Fibroblast of skin of left quadriceps (primary cell): ENCODE measurements at regions not wholly inside any gene's neighbourhood (a gene's known extent, or its start where the extent isn't known, plus 50 kb on each side); places are given as distances from the start of the nearest gene placed in this dataset.

ENCODE experiments used
- DNase-seq, 2 experiments: peaks; one replicate each; pipeline ENCODE4 v3.0.0-alpha.2; 2013; ENCODE audit warnings: low read depth in 2 of 2

- DNase-seq, result no peak
Measured at GRCh38 chr3:176795891-176796290, 401.4 kb downstream of the TBL1XR1 start.

- no peak for DNase-seq
Measured at GRCh38 chr3:176794406-176794805, 402.9 kb downstream of the TBL1XR1 start.

DNA sequence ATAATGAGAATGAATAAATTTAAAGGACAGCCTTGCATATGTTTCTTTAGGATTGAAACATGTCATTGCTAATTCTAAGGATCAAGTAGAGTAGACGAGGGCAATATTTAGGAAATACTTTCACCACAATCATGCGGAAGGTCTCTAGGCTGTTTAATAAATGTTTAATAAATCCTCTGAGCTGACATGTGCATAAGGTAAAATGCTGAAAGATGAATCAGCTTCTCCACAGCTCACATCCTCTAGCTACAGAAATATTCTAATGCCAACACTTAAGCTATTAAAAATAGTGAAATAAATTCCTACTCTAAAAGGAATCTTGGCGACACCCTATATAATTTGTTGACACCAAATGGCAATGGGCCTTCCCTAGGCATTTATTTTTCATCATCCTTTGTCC lies 407.3 kb downstream of the TBL1XR1 start:
- DNase-seq, result no peak

DNA sequence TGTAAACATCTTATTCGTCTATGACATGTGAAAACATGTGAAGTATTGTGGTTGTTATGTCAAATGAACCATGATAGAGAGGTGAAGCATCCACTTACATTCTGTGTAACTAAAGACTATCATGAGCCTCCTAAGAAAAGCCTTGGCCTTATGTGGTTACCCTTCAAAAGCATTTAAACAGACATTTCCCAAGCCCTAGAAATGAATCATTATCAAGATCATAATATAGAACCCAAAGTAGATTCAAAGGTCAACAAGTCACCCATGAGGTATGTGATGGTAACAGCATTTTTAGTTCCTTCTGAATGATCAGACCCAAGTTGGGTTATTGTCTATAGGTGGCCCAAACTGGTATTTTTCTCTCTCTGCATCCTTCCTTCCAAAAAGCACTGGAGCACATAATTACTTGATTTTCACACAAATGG lies 408.0 kb downstream of the TBL1XR1 start:
- no peak for DNase-seq

DNA sequence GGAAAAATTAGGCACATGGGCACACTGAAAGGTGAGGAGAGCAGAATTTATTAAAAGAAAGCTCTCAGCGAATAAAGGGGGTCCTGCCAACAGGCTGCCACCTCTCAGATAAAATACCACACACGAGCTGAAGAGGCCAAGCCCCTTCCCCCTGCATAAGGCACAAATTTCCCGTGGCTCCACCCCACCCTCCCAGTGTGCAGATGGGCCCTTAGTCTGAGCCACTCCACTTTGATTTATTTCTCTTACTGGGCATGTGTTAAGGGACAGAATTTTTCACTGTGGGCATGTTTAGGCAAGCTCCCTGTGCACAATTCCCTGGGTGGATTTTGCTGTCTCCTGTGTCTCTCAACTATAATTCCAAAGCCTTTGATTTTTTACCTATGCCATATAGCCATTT lies 409.8 kb downstream of the TBL1XR1 start:
- DNase-seq, result no peak

DNA sequence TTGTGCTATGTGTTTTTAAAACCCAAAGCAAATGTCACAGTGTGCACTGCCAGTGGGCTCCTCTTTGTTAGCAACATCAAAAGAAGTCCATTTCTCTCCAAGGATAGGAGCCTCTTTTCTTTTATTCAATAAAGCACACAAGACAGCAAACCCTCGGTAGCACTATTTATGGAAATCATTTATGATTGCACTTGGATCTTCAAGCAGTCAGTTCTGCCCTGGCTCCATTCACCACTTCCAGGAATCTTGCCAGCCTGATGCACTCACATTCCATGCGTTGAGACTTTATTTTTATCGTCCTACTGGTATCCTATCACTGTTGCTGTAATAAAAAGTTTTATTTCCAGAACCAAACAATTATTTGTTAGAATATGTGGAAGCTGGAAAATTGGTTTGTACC lies 412.1 kb downstream of the TBL1XR1 start:
- DNase-seq, result no peak

GRCh38 chr3:176780766-176781165 lies 416.5 kb downstream of the TBL1XR1 start:
- no peak for DNase-seq

GRCh38 chr3:176776622-176777175 lies 420.6 kb downstream of the TBL1XR1 start:
- DNase-seq, result no peak

GRCh38 chr3:176769547-176770190 lies 427.6 kb downstream of the TBL1XR1 start:
- DNase-seq, result no peak

DNA sequence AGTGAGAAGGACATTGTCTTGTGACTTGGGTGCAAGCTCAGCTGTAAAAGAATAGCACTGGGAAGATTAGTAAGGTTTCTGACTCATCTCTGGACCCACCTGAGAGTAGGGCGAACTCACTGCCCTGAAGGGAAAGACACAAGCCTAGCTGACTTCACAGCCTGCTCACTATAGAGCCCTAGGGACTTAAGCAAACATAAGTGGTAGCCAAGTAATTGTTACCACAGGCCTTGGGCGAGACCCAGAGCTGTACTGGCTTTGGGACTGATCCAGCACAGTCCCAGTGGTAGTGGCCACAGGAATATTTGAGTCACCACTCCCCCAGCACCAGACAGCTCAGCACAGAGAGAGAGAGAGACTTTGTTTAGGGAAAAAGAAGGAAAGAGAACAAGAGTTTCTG lies 429.9 kb downstream of the TBL1XR1 start:
- peak; percentile 29 to 30 for DNase-seq

DNA sequence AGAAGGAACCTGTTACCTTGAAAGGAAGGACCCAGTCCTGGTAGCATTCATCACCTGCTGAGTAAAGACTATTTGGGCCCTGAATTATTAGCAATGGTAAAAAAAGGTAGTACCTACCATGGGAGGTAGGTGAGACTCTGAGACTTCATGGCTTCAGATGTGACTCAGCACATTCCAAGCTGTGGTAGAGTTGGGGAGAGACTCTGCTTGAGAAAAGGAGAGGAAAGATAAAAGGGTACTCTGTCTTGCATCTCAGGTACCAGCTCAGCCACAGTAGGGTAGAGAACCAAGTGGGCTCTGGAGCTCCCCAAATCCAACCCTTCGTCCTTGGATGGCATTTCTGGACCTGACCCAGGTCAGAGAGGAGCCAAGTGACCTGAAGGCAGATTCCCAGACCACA lies 430.4 kb downstream of the TBL1XR1 start:
- DNase-seq, result no peak

GRCh38 chr3:176765382-176765900 lies 431.8 kb downstream of the TBL1XR1 start:
- DNase-seq, result no peak

GRCh38 chr3:176759815-176760506 lies 437.3 kb downstream of the TBL1XR1 start:
- no peak for DNase-seq

- DNase-seq, result no peak
Measured at GRCh38 chr3:176757429-176757828, 439.9 kb downstream of the TBL1XR1 start.

DNA sequence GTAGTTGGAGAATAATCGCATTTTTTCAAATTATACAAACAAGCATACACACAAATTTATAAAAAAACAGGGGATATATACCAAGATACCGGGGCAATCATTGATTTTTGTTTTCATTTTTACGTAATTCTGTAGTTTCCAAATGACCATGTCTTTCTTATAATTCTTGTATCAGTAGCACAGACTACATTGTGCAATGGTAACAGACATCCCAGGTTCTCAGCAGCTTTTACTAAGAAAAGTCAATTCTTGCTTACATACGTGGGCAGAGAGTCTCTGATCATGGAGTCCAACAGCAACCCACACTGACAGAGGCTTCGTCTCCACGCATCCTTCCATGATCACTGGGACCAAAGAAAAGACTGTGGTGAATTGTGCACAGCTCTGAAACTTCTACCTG lies 441.3 kb downstream of the TBL1XR1 start:
- DNase-seq, result no peak

- no peak for DNase-seq
Measured at GRCh38 chr3:176755552-176755951, 441.7 kb downstream of the TBL1XR1 start.

GRCh38 chr3:176741664-176742047 lies 455.6 kb downstream of the TBL1XR1 start:
- DNase-seq, result no peak

DNA sequence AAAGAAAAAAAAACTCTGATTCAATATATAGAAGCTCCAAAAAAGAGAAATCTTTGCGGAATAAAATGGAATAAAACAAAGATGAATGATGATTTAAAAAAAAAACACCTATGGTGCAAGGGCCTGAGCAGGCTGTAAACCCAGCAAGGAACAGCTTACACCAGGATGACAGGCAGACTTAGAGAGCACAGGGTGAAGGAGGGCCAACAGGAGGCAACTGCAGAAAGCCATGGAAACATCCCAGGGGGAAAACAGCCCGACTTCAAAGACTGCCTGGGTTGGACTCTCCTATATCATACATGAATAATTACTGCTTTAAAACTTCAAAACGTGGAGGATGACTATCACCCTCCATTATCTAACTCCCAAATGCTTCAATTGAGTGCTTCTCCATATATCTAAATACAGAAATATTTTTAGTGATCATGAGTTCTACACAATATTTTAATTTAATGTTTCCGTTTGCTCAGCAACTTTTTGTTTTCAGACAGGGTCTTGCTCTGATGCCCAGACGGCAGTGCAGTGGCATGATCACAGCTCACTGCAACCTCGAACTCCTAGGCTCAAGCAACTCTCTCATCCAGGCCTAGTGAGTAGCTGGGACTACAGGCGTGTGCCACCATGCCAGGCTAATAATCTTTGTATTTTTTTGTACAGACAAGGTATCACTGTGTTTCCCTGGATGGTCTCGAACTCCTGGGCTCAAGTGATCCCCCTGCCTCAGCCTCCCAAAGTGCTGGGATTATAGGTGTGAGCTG lies 456.2 kb downstream of the TBL1XR1 start:
- DNase-seq, result no peak

DNA sequence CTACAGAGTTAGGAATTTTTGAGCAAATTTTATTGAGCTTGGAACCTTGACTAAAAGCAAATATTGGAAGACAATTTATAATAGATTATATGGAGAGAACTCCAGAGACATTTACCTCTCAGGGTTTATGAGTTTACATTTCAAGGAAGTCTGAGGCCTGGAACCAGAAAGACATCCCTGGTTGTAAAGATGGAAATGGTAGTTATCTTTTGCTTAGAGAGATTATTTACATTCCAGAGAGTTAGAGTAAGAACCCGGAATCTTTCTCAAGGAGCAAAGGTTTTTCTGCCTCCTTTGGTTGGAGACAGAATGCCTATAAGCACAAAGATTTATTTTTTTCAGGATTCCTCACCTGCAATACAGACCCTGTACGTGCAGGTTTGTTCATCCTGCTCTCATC lies 458.1 kb downstream of the TBL1XR1 start:
- no peak for DNase-seq

DNA sequence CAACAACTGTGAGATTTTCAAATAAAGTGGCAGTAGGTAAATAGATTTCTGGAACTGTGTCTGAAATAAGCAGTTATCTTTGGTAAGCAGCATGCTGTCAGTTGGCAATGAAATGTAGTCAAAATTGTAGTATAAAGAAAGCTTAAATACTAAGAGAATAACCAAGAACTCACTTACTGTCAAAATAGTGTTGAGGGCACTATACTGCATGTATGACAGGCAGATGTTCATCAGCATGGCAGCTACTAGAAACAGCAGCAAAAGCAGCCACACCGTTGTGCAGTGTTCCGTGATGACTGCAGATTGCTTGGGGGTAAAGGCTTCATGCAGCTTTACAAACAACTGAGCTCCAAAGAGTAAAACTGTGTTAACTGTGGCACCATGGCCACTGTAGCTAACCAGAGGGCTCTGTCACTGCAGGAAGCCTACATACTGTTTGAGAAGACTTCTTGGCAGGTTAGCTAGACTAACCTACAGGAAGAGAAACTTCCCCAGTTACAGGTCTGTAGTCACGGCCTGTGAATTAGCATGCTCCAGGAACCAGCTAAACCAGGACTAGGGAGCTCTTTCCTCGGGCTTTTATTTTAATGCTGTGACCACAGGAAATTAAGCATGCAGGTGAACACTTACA lies 459.7 kb downstream of the TBL1XR1 start:
- no peak for DNase-seq

GRCh38 chr3:176734146-176734545 lies 463.1 kb downstream of the TBL1XR1 start:
- DNase-seq, result no peak

DNA sequence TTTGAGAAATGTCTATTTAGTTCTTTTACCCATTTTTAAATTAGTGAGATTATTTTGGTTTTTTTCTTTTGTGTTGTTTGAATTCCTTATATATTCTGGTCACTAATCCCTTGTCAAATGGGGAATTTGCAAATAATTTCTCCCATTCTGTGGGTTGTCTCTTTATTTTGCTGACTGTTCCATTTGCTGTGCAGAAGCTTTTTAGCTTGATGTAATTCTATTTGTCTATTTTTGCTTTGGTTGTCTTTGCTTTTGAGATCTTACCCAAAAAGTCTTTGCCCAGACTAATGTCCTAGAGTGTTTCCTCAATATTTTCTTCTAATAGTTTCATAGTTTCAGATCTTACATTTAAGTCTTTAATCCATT lies 472.9 kb downstream of the TBL1XR1 start:
- no peak for DNase-seq
